ENCODE measurements at regions not wholly inside any gene's neighbourhood (a gene's known extent, or its start where the extent isn't known, plus 50 kb on each side); places are given as distances from the start of the nearest gene placed in this dataset.
A peak's percentile ranks its signal among the peaks of the same experiment; 100 is the strongest.

DNA sequence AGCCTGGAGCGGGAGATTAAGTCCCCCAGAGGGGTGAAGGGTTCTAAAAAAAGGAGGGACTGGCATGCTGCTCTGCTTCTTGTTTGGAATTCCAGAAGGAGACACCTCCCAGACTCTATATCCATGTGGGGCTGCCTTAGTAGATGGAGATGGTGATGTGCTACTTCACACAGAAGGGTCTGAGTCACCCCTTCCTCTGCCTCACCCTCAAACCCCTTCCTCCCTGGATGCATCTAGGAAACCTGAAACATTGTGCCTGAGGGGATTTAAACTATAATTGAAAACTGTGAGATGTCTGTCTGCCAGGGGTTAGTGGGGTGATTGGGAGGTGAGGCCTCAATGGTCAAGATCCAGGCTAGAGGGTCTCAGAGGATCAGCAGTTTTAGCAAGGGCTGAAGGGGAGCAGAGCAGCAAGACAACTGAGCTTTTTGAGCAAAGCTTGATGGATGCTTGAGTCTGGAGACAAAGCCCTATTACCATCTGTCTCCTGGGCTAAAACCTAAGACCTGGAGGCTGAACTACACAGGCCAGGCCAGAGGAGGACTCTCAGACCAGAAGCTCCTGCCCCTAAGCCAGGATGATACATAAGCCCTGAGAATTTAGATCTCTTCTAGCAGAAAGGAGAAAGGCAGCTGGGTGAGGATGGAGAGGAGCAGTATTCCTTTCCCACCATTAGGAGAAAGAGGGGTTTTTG is 314.7 kb upstream of the ATP2B1 start:
- H3K27ac ChIP-seq: no peak overlapping the region
- ATAC-seq: no peak
- H3K27me3 ChIP-seq: no peaks in the 10 kb centered on the region
- H3K4me3 ChIP-seq: no peak overlapping the region
- TF ChIP-seq, protein P1, sequence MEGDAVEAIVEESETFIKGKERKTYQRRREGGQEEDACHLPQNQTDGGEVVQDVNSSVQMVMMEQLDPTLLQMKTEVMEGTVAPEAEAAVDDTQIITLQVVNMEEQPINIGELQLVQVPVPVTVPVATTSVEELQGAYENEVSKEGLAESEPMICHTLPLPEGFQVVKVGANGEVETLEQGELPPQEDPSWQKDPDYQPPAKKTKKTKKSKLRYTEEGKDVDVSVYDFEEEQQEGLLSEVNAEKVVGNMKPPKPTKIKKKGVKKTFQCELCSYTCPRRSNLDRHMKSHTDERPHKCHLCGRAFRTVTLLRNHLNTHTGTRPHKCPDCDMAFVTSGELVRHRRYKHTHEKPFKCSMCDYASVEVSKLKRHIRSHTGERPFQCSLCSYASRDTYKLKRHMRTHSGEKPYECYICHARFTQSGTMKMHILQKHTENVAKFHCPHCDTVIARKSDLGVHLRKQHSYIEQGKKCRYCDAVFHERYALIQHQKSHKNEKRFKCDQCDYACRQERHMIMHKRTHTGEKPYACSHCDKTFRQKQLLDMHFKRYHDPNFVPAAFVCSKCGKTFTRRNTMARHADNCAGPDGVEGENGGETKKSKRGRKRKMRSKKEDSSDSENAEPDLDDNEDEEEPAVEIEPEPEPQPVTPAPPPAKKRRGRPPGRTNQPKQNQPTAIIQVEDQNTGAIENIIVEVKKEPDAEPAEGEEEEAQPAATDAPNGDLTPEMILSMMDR (IDR thresholded peaks at IDR 0.05): no peak
- no peaks in the 10 kb centered on the region for H3K36me3 ChIP-seq
- intact Hi-C loops (cut with DNase I): no loop called here
- H3K4me1 ChIP-seq: no peaks in the 10 kb centered on the region
- DNase-seq: no peak
- H3K9me3 ChIP-seq: no peaks in the 10 kb centered on the region

DNA sequence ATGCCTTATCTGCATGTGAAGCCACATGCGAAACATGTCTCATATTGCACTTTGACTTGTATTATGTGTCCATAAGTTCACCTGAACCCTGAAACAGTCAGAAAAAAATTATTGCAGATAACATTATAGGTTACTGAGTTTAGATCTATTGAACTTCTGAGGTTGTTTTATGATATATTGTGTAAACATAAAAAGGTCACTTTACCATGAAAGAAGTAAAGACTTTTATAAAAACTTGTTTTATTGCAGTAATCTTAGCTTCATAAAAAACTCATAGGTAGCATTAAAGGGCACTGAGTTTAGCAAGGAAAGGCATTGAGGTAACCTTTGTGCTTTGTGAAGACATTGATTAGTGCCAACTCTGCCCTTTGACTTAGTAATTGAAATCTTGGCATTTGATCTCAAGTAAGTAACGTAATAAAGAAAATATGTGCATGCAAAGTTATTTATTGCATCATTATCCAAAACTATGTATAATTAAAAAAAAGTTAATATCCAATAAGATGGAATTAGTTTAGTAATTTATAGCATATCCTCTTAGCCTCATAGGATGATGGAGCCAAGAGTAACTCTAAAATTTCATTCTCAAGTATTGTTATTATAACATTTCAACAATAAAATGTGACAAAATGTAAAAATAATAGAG is 313.3 kb upstream of the ATP2B1 start:
- no peaks in the 10 kb centered on the region for H3K4me1 ChIP-seq
- ATAC-seq (no peak), DNase-seq (no peak)
- TF ChIP-seq, protein P1 (IDR thresholded peaks at IDR 0.05): no peak
- H3K36me3 ChIP-seq: no peaks in the 10 kb centered on the region
- H3K9me3 ChIP-seq: no peaks in the 10 kb centered on the region
- H3K4me3 ChIP-seq: no peak overlapping the region
- intact Hi-C loops (cut with DNase I): no loop called here
- H3K27ac ChIP-seq: no peak overlapping the region
- H3K27me3 ChIP-seq: no peaks in the 10 kb centered on the region

DNA sequence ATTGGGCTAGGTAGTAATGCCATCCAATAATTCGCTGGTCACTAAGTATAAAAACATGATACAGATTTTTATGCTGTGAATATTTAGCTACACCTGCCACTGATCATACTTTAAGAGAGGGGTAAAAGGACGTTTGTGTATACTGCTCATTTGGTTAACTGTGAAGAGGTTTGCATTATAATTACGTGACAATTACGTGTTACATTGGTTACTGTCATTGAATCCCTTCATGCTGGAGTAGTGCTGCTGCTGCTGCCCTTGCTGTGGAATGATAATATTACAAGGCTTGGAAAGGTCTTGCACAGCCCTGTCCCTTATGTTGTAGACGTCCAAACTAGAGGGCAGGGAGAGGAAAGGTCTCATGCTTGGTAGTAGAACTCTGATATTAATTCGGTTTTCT is 312.2 kb upstream of the ATP2B1 start:
- no peaks in the 10 kb centered on the region for H3K36me3 ChIP-seq

DNA sequence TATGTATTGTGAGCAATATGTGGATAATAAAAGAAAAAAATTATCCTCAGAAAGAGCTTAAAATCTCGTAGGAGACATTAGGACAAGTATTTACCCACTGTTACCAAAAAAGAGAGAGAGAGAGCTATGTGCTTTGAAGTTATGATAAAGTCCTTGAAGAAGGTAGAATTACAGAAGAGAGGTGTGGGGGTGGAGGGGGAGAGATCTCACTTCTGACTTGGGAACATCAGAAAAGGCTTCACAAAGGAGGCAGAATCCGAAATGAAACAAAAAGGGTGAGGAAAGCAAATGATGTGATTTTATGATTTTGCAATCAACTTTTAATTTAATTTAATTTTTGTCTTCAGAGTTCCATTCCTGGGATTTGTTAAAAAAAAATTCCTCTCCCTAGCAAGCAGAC is 311.8 kb upstream of the ATP2B1 start:
- H3K36me3 ChIP-seq: no peaks in the 10 kb centered on the region
- ATAC-seq (no peak), DNase-seq (no peak)
- H3K4me3 ChIP-seq: no peak overlapping the region
- no peaks in the 10 kb centered on the region for H3K4me1 ChIP-seq
- H3K27me3 ChIP-seq: no peaks in the 10 kb centered on the region
- TF ChIP-seq, protein P1 (IDR thresholded peaks at IDR 0.05): no peak
- intact Hi-C loops (cut with DNase I): no loop called here
- H3K9me3 ChIP-seq: no peaks in the 10 kb centered on the region
- no peak overlapping the region for H3K27ac ChIP-seq

More for the DNA sequence above, 312.2 kb upstream of the ATP2B1 start:
- H3K27me3 ChIP-seq: no peaks in the 10 kb centered on the region
- no peak overlapping the region for H3K4me3 ChIP-seq
- TF ChIP-seq, protein P1 (IDR thresholded peaks at IDR 0.05): no peak
- H3K27ac ChIP-seq: no peak overlapping the region
- H3K4me1 ChIP-seq: no peaks in the 10 kb centered on the region
- intact Hi-C loops (cut with DNase I): no loop called here
- DNase-seq: peak in 1 of 4 donors; percentile 20
- no peaks in the 10 kb centered on the region for H3K9me3 ChIP-seq
- ATAC-seq: no peak

DNA sequence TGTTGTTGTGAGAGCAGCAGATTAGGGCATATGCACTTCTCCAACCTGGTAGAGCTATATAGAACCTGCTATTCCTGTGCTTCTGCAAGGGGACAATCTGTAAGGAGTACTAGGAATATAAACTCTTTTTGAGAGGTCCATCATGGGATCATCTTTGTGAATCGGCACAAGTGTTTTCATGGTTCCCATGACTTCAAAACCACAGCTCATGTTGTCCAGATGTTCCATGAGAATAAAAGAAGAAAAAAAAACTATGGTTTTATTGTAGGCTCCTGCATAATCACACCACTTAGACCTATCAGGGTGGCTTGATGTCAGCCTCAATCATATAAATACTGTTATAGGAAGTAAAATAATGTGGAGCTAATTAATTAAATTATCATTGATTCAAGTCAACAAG is 311.4 kb upstream of the ATP2B1 start:
- no peak overlapping the region for H3K4me3 ChIP-seq
- H3K27me3 ChIP-seq: no peaks in the 10 kb centered on the region
- no peak for DNase-seq
- intact Hi-C loops (cut with DNase I): no loop called here
- H3K9me3 ChIP-seq: no peaks in the 10 kb centered on the region
- ATAC-seq: no peak
- no peak overlapping the region for H3K27ac ChIP-seq
- no peaks in the 10 kb centered on the region for H3K4me1 ChIP-seq
- H3K36me3 ChIP-seq: no peaks in the 10 kb centered on the region
- TF ChIP-seq, protein P1 (IDR thresholded peaks at IDR 0.05): no peak

All from left lung (tissue), 4 donors.